Mammary epithelial cell (primary cell): ENCODE measurements at regions not wholly inside any gene's neighbourhood (a gene's known extent, or its start where the extent isn't known, plus 50 kb on each side); places are given as distances from the start of the nearest gene placed in this dataset.
"Not testable (repeated sequence)": the region's sequence is repeated elsewhere in the genome, so short reads cannot be mapped to it uniquely, and the experiment has no call there.

Source experiments
- EZH2 ChIP-seq: IDR thresholded peaks from 2 replicates; pipeline ENCODE4 v1.6.1; 2012; ENCODE audit warnings: low read length, inconsistent platforms, borderline replicate concordance
- TF ChIP-seq, protein P1 (sequence below), 2 donors: IDR thresholded peaks in 1 of 2; conservative IDR thresholded peaks in 1 of 2; 2 replicates each; pipeline ENCODE4 v1.5.1; 2011 to 2012; ENCODE audit warnings: inconsistent platforms in 2 of 2, low read length in 2 of 2, mild to moderate bottlenecking in 2 of 2, control low read depth in 1 of 2, low read depth in 1 of 2; ENCODE audit not compliant: insufficient read depth in 1 of 2; ENCODE audit errors: extremely low read depth in 1 of 2

DNA sequence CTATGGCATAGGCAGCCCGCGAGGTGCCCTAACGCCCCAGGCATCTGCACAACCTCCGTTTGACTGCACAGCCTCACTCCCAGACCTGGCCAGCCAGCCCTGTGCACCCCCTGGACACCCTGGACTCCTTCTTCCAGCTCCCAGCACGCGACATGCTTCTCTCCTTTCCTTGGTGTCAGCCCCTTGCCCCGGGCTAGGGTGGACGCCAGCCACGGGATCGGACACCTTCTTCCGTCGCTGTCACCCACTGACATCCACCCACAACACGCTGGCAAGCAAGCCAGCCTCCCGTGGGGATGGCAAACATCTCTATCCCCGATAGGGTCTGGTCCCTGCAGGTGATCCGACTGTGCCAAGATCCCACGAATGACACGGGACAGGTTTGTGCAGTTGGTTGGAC, 60.5 kb upstream of the FCGR2A start:
- TF ChIP-seq, protein P1, sequence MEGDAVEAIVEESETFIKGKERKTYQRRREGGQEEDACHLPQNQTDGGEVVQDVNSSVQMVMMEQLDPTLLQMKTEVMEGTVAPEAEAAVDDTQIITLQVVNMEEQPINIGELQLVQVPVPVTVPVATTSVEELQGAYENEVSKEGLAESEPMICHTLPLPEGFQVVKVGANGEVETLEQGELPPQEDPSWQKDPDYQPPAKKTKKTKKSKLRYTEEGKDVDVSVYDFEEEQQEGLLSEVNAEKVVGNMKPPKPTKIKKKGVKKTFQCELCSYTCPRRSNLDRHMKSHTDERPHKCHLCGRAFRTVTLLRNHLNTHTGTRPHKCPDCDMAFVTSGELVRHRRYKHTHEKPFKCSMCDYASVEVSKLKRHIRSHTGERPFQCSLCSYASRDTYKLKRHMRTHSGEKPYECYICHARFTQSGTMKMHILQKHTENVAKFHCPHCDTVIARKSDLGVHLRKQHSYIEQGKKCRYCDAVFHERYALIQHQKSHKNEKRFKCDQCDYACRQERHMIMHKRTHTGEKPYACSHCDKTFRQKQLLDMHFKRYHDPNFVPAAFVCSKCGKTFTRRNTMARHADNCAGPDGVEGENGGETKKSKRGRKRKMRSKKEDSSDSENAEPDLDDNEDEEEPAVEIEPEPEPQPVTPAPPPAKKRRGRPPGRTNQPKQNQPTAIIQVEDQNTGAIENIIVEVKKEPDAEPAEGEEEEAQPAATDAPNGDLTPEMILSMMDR (conservative IDR thresholded peaks at IDR 0.05 in 1 of 2, IDR thresholded peaks at IDR 0.05 in 1 of 2; ENCODE audit: extremely low read depth in 1 of 2, insufficient read depth in 1 of 2, low read depth in 1 of 2, low read length in 2 of 2) = not testable (repeated sequence)
- not testable (repeated sequence) for TF ChIP-seq EZH2
